GM10266 (cell line): ENCODE measurements at regions not wholly inside any gene's neighbourhood (a gene's known extent, or its start where the extent isn't known, plus 50 kb on each side); places are given as distances from the start of the nearest gene placed in this dataset.

Experiments used
- DNase-seq: peaks from one replicate; pipeline ENCODE4 v3.0.0; 2012; ENCODE audit errors: extremely low spot score
- TF ChIP-seq, protein P1 (sequence below): IDR thresholded peaks from 2 replicates; pipeline ENCODE4 v1.5.1; 2012; ENCODE audit warnings: mild to moderate bottlenecking, low read depth; ENCODE audit not compliant: control insufficient read depth, insufficient read depth; ENCODE audit errors: missing control alignments

DNA sequence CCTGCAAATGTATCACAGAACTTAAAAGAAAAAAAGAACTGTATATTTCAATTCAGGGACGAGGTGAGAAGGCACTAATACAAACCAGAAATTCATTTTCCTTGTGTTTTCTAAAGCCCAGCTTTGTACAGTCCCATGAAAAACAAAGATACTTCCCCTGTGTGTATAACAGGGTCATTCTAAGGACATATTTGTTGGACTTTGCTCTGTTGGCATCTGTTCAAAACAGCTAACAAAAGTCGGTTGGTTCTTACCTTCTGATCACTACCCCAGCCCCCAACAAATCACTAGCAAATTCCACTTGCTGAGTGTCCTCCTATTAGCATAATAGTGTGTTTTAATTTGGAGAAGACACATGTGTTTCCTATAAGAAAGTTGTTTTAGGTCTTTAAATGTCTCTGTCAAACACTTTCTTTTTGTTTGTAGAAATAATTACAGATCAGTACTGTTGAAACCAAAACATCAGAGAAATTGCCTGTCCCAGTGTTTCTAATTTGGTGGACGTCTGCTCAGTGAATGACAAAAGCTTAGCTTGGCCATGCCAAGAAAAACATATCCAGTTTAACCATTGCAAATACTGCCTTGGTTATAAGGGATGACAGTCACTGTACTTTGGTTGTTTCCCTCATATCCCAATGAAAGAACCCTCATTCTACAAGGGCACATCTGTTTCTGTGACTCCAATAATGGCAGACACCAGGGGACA is 480.5 kb downstream of the EBF1 start:
- no peak for DNase-seq

DNA sequence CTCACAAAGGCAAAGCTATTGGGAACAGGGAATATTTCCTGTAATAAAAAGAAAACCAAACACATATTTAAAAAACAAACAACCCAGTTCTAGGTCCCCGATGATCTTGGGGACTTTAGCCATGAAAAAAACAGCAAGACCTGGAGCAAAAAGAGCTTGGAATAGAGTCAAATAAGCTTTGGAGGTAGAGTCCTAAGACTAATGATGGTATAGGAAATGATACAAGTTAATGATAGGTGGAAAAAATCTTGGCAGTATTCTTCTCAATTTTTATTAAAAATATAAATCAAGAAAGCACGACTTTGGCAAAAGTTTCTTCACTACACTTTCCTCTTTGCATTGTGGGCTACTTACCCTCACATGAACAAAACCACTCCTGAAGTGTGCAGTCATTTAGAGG is 481.5 kb downstream of the EBF1 start:
- DNase-seq: no peak
- TF ChIP-seq, protein P1, sequence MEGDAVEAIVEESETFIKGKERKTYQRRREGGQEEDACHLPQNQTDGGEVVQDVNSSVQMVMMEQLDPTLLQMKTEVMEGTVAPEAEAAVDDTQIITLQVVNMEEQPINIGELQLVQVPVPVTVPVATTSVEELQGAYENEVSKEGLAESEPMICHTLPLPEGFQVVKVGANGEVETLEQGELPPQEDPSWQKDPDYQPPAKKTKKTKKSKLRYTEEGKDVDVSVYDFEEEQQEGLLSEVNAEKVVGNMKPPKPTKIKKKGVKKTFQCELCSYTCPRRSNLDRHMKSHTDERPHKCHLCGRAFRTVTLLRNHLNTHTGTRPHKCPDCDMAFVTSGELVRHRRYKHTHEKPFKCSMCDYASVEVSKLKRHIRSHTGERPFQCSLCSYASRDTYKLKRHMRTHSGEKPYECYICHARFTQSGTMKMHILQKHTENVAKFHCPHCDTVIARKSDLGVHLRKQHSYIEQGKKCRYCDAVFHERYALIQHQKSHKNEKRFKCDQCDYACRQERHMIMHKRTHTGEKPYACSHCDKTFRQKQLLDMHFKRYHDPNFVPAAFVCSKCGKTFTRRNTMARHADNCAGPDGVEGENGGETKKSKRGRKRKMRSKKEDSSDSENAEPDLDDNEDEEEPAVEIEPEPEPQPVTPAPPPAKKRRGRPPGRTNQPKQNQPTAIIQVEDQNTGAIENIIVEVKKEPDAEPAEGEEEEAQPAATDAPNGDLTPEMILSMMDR: no peak

More for the DNA sequence above, 480.5 kb downstream of the EBF1 start:
- TF ChIP-seq, protein P1: no peak

DNA sequence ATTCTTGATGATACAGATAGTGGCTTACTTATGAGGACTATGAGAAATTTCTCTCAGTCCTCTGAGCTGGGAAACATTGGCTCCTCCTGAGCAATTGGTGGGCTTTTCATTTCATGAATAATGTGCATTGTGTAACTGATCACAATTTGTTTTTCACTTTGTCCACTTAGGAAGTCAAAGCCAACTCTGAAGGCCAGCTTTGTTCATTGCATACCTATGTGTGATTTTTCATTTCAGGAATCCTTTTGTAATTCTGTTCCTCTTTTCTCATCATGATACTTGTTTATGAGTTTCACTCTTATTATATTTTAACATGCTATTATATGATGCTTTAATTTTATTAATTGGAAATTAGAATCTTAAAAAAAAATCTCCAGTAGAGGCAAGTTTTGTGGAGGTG is 483.0 kb downstream of the EBF1 start:
- TF ChIP-seq, protein P1: no peak
- DNase-seq: no peak

- DNase-seq: no peak
Observed at GRCh38 chr5:158614951-158615350, 484.8 kb downstream of the EBF1 start.

GRCh38 chr5:158611581-158611980 is 488.1 kb downstream of the EBF1 start:
- TF ChIP-seq, protein P1: no peak
- DNase-seq: no peak

More at GRCh38 chr5:158614951-158615350, 484.8 kb downstream of the EBF1 start:
- TF ChIP-seq, protein P1: no peak

DNA sequence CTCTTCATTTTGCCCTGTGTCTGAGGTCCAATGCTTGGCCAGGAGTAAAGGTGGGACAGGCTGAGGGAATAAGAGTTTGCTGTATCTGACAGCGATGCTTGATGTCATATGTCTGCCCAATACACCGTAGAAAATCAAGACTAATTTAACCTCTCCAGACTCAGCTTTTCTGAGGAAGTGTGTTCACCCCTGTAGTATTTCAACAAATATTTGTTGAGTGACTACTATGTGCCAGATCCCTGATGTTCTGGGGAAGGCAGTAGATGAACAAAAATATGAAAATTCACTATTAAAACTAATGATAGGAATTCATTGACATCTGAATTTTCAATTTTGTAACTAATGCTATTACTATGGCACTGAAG is 489.7 kb downstream of the EBF1 start:
- DNase-seq: no peak
- TF ChIP-seq, protein P1: no peak

DNA sequence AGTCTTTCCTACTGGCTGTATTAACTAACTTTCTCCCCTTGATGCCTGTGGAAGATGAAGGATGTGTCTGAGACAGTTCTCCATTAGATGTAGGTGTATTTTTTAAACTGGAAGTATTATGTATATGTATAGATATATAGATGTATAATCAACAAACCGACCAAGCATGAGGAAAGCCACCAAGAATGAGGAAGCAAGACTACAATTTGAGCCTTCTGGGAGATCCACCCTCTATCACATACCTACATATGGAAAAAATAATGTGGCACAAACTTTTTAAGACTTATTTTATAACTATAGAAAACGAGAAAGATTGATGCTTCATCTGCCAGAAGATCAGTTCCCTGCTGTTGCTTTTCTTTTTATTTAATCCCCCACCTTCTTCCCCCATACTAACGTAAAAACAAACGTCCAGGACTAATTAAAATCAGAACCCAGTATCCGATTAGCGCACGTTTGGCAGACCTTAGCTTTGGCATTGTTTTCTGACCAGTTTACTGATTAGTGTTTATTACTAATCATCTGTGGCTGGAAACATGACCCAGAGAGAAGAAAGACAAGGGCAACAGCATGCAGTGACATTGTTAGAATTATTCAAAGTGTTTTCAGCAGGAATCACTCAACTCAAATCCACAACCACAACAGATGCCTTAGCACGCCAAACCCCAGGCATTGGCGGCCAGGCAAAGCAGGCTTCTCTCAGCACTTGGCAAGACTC is 490.2 kb downstream of the EBF1 start:
- DNase-seq: no peak
- TF ChIP-seq, protein P1: no peak
